ENCODE measurements at regions not wholly inside any gene's neighbourhood (a gene's known extent, or its start where the extent isn't known, plus 50 kb on each side); places are given as distances from the start of the nearest gene placed in this dataset.

DNA sequence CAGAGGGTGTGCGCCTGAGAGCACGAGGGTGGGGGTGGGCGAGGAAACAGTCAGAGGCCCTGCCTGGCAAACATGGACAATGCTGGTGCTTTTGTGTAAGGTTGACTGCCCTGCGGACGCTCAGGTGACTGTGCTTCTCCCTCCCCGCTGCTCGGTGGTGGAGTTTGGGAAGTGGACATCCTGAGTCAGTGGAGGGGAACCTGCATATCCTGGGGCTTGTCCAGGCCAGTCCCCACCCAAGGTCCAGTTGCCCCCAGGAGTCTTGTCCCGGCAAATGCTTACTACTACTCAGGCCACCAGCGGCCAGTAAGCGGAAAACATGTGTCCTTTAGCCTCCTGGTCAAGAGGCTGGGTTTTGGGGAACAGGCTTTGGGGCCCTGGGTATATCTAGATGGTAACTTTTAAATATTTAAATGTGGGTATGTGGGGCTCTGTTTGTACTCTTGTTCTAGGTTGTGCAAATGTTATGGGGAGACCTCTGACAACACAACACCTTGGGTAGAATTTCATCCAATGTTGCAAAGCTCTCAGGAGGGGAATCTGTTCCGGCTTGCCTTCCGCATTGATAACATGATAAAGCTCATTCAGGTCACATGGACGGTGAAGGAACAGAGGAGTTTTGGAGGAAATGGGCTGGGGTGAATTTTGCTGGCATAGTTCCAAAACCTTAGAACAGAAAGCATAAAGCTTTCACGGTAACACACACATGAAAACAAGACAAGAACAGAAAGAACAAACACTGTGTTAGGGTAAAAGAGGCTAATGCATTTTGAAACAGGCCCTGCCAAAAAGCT is 364.9 kb downstream of the PRDM2 start:
- DNase-seq (ENCODE audit: low spot score): no peak
- no peak overlapping the region for H3K4me3 ChIP-seq
- TF ChIP-seq, protein P1, sequence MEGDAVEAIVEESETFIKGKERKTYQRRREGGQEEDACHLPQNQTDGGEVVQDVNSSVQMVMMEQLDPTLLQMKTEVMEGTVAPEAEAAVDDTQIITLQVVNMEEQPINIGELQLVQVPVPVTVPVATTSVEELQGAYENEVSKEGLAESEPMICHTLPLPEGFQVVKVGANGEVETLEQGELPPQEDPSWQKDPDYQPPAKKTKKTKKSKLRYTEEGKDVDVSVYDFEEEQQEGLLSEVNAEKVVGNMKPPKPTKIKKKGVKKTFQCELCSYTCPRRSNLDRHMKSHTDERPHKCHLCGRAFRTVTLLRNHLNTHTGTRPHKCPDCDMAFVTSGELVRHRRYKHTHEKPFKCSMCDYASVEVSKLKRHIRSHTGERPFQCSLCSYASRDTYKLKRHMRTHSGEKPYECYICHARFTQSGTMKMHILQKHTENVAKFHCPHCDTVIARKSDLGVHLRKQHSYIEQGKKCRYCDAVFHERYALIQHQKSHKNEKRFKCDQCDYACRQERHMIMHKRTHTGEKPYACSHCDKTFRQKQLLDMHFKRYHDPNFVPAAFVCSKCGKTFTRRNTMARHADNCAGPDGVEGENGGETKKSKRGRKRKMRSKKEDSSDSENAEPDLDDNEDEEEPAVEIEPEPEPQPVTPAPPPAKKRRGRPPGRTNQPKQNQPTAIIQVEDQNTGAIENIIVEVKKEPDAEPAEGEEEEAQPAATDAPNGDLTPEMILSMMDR (IDR thresholded peaks at IDR 0.05): no peak
- no peak overlapping the region for H3K27ac ChIP-seq

DNA sequence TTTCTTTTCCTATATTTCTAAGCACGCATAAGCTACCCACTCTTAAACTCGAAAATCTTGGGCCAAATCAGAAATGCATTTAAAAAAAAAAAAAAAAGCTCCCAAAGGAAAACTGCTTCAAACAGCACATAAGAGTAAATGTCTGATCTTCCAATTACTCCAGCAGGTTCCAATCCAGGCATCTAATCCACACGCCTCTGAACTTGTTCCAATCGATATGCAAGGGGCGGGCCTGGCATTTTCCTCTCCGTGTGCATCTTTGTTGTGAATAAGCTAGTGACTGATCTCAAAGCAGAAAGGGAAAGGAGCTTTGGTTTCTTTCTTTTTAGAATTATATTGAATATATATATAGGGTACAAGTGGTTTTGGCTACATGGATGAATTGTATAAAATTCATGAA is 365.5 kb downstream of the PRDM2 start:
- TF ChIP-seq, protein P1 (IDR thresholded peaks at IDR 0.05): no peak
- Histone ChIP-seq H3K4me3 (no peak overlapping the region), H3K27ac (no peak overlapping the region)
- DNase-seq (ENCODE audit: low spot score): no peak

DNA sequence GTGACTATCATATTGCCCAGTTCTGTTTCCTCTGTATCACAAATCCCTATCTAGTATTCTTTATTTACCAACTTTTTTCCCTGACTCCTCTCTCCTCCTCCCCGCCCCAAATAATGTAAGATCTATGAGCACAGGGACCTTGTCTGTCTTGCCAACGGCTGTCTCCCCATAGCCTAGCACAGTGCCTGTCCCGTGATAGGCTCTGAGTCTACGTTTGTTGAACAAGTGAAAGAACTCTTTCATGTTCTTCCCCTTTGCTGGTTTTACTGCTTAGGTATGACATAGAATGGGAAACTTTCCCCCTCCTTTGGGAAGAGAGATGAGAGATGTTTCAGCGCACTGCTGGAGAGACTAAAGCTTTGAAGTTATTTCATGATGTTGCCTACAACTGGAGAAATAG is 367.0 kb downstream of the PRDM2 start:
- no peak for DNase-seq (ENCODE audit: low spot score)
- TF ChIP-seq, protein P1 (IDR thresholded peaks at IDR 0.05): no peak
- H3K27ac ChIP-seq: no peak overlapping the region
- H3K4me3 ChIP-seq: no peak overlapping the region

DNA sequence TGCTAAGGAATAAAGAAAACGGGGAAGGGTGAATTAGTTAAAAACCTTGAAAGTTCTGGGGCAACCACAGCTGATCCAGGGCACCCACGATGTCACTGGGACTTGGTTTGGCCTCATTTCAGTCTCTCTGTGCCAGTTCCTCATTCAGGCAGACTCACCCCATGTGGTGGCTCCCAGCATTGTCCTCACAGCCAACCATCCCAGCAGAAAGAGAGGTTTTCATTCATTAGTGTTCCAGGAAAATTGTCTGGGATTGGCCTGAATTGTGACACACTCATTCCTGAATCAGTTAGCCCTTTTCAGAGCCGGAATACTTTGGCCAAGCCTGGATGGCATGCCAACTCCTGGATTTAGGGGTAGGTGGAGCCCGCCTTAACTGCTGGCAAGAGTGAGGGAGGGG is 367.7 kb downstream of the PRDM2 start:
- H3K4me3 ChIP-seq: no peak overlapping the region
- H3K27ac ChIP-seq: no peak overlapping the region
- DNase-seq (ENCODE audit: low spot score): no peak
- TF ChIP-seq, protein P1 (IDR thresholded peaks at IDR 0.05): no peak

DNA sequence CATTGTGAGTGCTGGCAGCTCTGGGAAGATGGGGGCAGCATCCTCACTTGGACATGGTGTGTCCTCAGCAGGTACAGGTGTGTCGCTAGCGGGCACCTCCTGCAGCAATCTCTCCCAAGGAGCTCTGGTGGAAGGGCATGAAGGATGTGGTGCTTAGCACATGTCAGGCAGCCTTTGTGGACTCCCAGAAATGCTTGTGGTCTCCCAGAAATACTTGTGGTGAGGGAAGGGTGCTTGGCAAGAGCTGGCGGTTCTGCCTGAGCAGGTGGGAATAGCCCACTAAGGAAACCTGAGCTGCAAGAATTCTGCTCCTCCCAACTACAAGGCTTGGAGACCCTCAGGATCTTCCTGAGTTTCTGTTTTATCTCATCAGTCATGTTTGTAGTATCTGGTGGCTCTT is 371.6 kb downstream of the PRDM2 start:
- no peak for DNase-seq (ENCODE audit: low spot score)
- Histone ChIP-seq H3K27ac (no peak overlapping the region), H3K4me3 (no peak overlapping the region)
- TF ChIP-seq, protein P1 (IDR thresholded peaks at IDR 0.05): no peak

DNA sequence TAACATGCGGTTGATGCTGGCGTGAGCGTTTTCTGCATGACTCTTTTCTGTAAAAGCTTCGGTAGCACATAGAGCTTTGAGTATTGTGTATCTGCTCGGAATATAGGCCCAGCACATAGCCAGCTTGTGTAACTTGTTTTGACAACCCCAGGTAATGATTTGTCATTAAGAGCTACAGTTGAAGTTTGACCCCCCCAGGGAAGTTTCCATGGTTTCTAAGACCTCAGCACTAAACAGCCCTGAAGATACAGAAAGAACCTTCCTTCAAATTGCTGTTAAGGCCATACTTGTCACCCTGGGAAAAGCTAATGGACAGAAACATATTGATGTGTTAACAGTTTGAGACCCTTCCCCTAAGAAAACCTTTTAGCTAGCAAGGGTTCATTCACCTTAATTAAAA is 380.7 kb downstream of the PRDM2 start:
- no peak overlapping the region for H3K27ac ChIP-seq
- no peak for DNase-seq (ENCODE audit: low spot score)
- H3K4me3 ChIP-seq: no peak overlapping the region
- TF ChIP-seq, protein P1 (IDR thresholded peaks at IDR 0.05): no peak

DNA sequence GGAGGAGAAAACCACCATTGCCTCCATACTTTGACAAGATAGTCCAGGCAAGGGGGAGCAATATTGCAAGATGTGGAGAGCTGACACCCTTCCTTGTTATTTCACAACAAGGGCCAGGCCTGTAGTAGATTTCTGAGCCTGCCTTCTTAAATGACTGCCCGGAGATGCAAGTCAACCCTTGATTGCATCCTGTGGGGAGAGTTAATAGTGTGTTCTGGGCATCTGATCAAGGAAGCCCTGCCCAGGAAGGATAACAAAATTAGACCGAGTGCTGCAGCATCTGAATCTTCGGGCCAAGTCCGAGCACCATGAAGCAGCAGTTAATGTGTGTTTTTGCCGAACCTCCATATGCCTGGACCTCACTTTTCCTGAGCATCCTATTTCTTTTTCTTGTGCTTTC is 382.3 kb downstream of the PRDM2 start:
- no peak for DNase-seq (ENCODE audit: low spot score)

More for the DNA sequence above, 382.3 kb downstream of the PRDM2 start:
- no peak overlapping the region for H3K27ac ChIP-seq
- H3K4me3 ChIP-seq: no peak overlapping the region
- TF ChIP-seq, protein P1 (IDR thresholded peaks at IDR 0.05): no peak
